GM23248 (cell line): ENCODE measurements at regions not wholly inside any gene's neighbourhood (a gene's known extent, or its start where the extent isn't known, plus 50 kb on each side); places are given as distances from the start of the nearest gene placed in this dataset.

Source experiments
- EZH2 ChIP-seq: fragments of 200-600 bp; sonication (generic); IDR thresholded peaks from 2 replicates; pipeline ENCODE4 v1.6.1; 2018; ENCODE audit warnings: antibody characterized with exemption, mild to moderate bottlenecking; ENCODE audit not compliant: insufficient read depth, poor library complexity, severe bottlenecking
- EZH2phosphoT487 ChIP-seq: fragments of 200-600 bp; sonication (generic); IDR thresholded peaks from 2 replicates; pipeline ENCODE4 v1.6.1; 2018; ENCODE audit warnings: antibody characterized with exemption, moderate library complexity, mild to moderate bottlenecking, low read depth; ENCODE audit not compliant: insufficient read depth

GRCh38 chr16:54215471-54215870 lies 71.1 kb downstream of the IRX3 start:
- TF ChIP-seq EZH2, result no peak
- no peak for TF ChIP-seq EZH2phosphoT487
